Stimulated activated naive B cell treated with anti-CD40 and anti-IgM and Interleukin-4, amounts not matched to agents 10 μg/mL and 1 μg/mL and 100 μg/mL, for 72 hours (primary cell): ENCODE measurements at regions not wholly inside any gene's neighbourhood (a gene's known extent, or its start where the extent isn't known, plus 50 kb on each side); places are given as distances from the start of the nearest gene placed in this dataset.
"Not testable (repeated sequence)": the region's sequence is repeated elsewhere in the genome, so short reads cannot be mapped to it uniquely, and the experiment has no call there.

Source experiments
- ATAC-seq, 2 donors: fragments of 150-1000 bp; cut with Tn5 transposase; replicated peaks; 2 replicates each; pipeline ENCODE4 v1.10.0; 2021; ENCODE audit warnings: moderate library complexity in 1 of 2
- DNase-seq: peaks from one replicate; pipeline ENCODE4 v3.0.0; 2021
- H3K27ac Mint-ChIP-seq: one replicate; pipeline ENCODE4 v1.8.0; 2022; ENCODE audit warnings: mild to moderate bottlenecking, mixed read lengths
- H3K27me3 Mint-ChIP-seq, 2 donors: one replicate each; pipeline ENCODE4 v1.8.0; 2022; ENCODE audit warnings: mixed read lengths in 2 of 2
- H3K36me3 Mint-ChIP-seq, 2 donors: one replicate each; pipeline ENCODE4 v1.8.0; 2022; ENCODE audit warnings: mixed read lengths in 2 of 2, mild to moderate bottlenecking in 1 of 2
- H3K4me1 Mint-ChIP-seq, 2 donors: one replicate each; pipeline ENCODE4 v1.8.0; 2022; ENCODE audit warnings: mixed read lengths in 2 of 2, mild to moderate bottlenecking in 1 of 2
- H3K4me3 Mint-ChIP-seq, 2 donors: one replicate each; pipeline ENCODE4 v1.8.0; 2022; ENCODE audit warnings: mild to moderate bottlenecking in 2 of 2, mixed read lengths in 2 of 2, moderate library complexity in 1 of 2
- H3K9me3 Mint-ChIP-seq, 2 donors: one replicate each; pipeline ENCODE4 v1.8.0; 2022; ENCODE audit warnings: mixed read lengths in 2 of 2, mild to moderate bottlenecking in 1 of 2

- ATAC-seq (no peak), DNase-seq (no peak)
- H3K36me3 Mint-ChIP-seq: no peaks in the 10 kb centered on the region
- no peak overlapping the region for H3K4me3 Mint-ChIP-seq
- peaks cover 16 to 35% of the 10 kb centered on the region in 2 donors for H3K27me3 Mint-ChIP-seq
- H3K27ac Mint-ChIP-seq: no peak overlapping the region
- H3K4me1 Mint-ChIP-seq: no peaks in the 10 kb centered on the region
- peaks cover 6 to 8% of the 10 kb centered on the region in 2 donors for H3K9me3 Mint-ChIP-seq
These were observed 92.9 kb downstream of the SOX1 start for GRCh38 chr13:112159575-112160547.

- ATAC-seq: no peak
- H3K9me3 Mint-ChIP-seq: peaks cover 6 to 8% of the 10 kb centered on the region in 2 donors
- no peaks in the 10 kb centered on the region for H3K4me1 Mint-ChIP-seq
- peaks cover 16 to 35% of the 10 kb centered on the region in 2 donors for H3K27me3 Mint-ChIP-seq
- H3K36me3 Mint-ChIP-seq: no peaks in the 10 kb centered on the region
- no peak for DNase-seq
- no peak overlapping the region for H3K27ac Mint-ChIP-seq
- H3K4me3 Mint-ChIP-seq: no peak overlapping the region
These were observed 93.6 kb downstream of the SOX1 start for GRCh38 chr13:112160558-112160957.

DNA sequence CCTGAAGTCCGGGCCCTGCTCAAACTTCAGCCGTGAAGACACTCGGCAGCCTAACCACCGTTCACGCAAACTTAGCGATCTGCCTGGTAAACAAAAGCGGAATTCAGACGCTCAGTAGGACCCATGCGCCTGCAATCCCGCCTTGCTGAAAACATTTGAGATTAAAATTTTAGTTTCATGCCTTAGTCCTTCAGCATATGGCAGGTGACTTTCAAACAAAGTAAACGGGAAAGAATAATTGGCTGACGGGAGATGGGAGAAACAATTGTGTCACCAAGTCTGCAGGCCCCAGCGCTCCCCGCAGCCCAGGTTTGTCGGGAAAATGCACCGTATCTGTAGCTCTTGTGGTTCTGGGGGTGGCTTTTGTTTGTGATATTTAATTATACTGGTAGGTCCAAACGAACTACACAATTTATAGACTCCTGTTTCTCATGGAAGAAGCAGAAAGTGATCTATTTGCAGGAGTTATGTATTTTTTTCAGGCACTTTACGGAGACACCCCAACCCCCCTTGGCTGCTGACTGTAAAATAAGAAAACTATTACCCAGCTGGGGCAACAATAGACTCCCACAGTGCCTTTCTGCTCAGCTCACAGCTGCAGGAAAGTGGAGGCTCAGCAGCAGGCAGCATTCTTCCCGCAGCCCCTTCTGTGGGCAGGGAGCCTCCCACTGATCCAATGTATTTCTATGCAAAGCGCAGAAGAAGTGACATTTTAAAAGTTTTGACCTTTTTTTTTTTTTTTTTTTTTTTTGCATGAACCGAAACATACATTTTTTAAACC lies 94.8 kb downstream of the SOX1 start:
- Mint-ChIP-seq H3K27ac (no peak overlapping the region), H3K36me3 (no peaks in the 10 kb centered on the region), H3K4me3 (no peak overlapping the region), H3K9me3 (peaks cover 6 to 8% of the 10 kb centered on the region in 2 donors), H3K4me1 (no peaks in the 10 kb centered on the region), H3K27me3 (peaks cover 16 to 39% of the 10 kb centered on the region in 2 donors)
- ATAC-seq (no peak), DNase-seq (no peak)

DNA sequence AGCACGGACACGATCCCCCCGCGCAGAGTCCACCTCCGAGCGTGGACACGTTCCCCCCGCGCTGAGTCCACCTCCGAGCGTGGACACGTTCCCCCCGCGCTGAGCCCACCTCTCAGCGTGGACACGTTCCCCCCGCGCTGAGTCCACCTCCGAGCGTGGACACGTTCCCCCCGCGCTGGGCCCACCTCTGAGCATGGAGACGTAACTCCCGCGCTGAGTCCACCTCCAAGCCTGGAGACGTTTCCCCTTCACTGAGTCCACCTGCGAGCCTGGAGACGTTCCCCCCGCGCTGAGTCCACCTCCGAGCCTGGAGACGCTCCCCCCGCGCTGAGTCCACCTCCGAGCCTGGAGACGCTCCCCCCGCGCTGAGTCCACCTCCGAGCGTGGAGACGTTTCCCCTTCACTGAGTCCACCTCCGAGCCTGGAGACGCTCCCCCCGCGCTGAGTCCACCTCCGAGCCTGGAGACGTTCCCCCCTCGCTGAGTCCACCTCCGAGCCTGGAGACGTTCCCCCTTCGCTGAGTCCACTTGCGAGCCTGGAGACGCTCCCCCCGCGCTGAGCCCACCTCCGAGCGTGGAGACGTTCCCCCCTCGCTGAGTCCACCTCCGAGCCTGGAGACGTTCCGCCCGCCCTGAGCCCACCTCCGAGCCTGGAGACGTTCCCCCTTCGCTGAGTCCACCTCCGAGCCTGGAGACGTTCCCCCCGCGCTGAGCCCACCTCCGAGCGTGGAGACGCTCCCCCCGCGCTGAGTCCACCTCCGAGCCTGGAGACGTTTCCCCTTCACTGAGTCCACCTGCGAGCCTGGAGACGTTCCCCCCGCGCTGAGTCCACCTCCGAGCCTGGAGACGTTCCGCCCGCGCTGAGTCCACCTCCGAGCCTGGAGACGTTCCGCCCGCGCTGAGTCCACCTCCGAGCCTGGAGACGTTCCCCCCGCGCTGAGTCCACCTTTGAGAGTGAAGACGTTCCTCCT lies 97.0 kb downstream of the SOX1 start:
- not testable (repeated sequence) for H3K4me3 Mint-ChIP-seq, H3K4me1 Mint-ChIP-seq, H3K36me3 Mint-ChIP-seq, DNase-seq, H3K27ac Mint-ChIP-seq, ATAC-seq, H3K9me3 Mint-ChIP-seq
- peaks cover 13 to 36% of the 10 kb centered on the region in 2 donors for H3K27me3 Mint-ChIP-seq

- Mint-ChIP-seq H3K4me1 (no peaks in the 10 kb centered on the region), H3K4me3 (no peak overlapping the region), H3K27me3 (peaks cover 8 to 25% of the 10 kb centered on the region in 2 donors), H3K9me3 (peaks cover 0 to 1% of the 10 kb centered on the region in 2 donors), H3K36me3 (no peaks in the 10 kb centered on the region), H3K27ac (no peak overlapping the region)
- DNase-seq (no peak), ATAC-seq (no peak)
These were observed 98.8 kb downstream of the SOX1 start for GRCh38 chr13:112165712-112166111.

GRCh38 chr13:112168761-112169160 lies 101.8 kb downstream of the SOX1 start:
- peaks cover 4 to 12% of the 10 kb centered on the region in 2 donors for H3K27me3 Mint-ChIP-seq
- no peaks in the 10 kb centered on the region for H3K36me3 Mint-ChIP-seq
- H3K4me1 Mint-ChIP-seq: no peaks in the 10 kb centered on the region
- H3K27ac Mint-ChIP-seq: no peak overlapping the region
- ATAC-seq (no peak), DNase-seq (no peak)
- H3K4me3 Mint-ChIP-seq: no peak overlapping the region
- peaks cover 2 to 3% of the 10 kb centered on the region in 2 donors for H3K9me3 Mint-ChIP-seq

GRCh38 chr13:112169941-112170822 lies 103.2 kb downstream of the SOX1 start:
- Mint-ChIP-seq H3K36me3 (no peaks in the 10 kb centered on the region), H3K4me1 (no peaks in the 10 kb centered on the region), H3K27ac (no peak overlapping the region), H3K4me3 (no peak overlapping the region), H3K27me3 (peaks cover 4 to 12% of the 10 kb centered on the region in 2 donors), H3K9me3 (peaks cover 8 to 11% of the 10 kb centered on the region in 2 donors)
- ATAC-seq: no peak
- DNase-seq: no peak

DNA sequence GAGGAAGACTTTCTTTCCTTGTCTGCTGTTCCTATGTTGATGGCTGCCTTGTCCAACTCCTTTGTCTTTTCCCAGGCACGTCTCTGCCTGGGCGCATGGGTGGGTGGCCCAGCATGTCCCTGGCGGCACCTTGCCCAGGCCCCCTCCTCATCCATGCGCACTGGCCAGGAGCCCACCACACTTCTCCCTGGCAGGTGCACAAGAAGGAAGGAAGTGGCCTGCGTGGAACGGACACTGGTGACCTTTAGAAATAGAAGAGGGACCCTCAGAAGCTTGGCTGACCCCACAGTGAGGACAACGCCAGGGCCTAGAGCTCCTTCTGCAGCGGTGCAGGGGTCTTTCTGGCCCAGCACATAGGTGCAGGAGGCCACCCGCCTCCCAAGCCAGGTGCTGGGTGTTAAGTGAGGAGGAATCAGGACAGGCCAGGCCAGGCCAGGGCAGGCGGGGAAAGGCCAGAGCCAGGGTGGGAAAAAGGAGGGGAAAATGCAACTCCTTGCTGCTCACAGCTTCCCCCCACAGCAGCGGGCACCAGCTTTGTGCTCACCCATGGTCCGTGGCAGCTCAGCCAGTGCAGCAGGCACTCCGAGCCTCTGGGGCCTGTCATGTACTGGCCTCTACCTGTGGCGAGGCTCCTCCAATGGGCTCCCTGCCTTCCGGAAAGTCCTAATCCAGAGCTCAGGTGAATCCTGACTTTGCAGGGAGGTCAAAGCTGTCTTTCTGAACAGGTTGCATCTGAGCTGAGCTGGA lies 104.0 kb downstream of the SOX1 start:
- ATAC-seq (no peak), DNase-seq (no peak)
- Mint-ChIP-seq H3K9me3 (peaks cover 8 to 12% of the 10 kb centered on the region in 2 donors), H3K27ac (no peak overlapping the region), H3K27me3 (peaks cover under 1 to 12% of the 10 kb centered on the region in 2 donors), H3K36me3 (no peaks in the 10 kb centered on the region), H3K4me3 (no peak overlapping the region), H3K4me1 (no peaks in the 10 kb centered on the region)

GRCh38 chr13:112171570-112171965 lies 104.6 kb downstream of the SOX1 start:
- Mint-ChIP-seq H3K4me3 (no peak overlapping the region), H3K9me3 (peaks cover 8 to 12% of the 10 kb centered on the region in 2 donors), H3K36me3 (no peaks in the 10 kb centered on the region), H3K4me1 (no peaks in the 10 kb centered on the region), H3K27me3 (peaks cover 0 to 12% of the 10 kb centered on the region in 2 donors), H3K27ac (no peak overlapping the region)
- DNase-seq (no peak), ATAC-seq (no peak)

DNA sequence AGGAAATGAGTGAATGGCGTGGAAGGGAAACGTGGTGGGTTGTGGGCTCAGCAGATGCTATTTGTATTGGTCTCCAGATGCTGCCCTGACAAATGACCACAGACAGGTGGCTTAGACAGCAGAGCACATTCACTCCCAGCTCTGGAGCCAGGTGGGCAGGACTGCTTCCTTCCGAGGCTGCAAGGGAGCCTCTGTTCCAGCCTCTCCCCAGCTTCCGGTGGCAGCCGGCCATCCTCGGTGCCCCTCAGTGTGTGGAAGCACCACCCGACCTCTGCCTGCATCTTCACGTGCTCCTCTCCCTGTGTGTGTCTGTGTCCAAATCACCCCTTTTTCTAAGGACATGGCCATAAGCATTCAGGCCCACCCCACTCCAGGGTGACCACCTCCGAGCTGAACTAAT lies 105.1 kb downstream of the SOX1 start:
- Mint-ChIP-seq H3K36me3 (no peaks in the 10 kb centered on the region), H3K4me1 (no peaks in the 10 kb centered on the region), H3K27me3 (peaks cover 0 to 12% of the 10 kb centered on the region in 2 donors), H3K4me3 (no peak overlapping the region), H3K27ac (no peak overlapping the region), H3K9me3 (peaks cover 8 to 12% of the 10 kb centered on the region in 2 donors)
- DNase-seq (no peak), ATAC-seq (no peak)

GRCh38 chr13:112172641-112173251 lies 105.8 kb downstream of the SOX1 start:
- Mint-ChIP-seq H3K4me3 (no peak overlapping the region), H3K36me3 (no peaks in the 10 kb centered on the region), H3K4me1 (no peaks in the 10 kb centered on the region), H3K27me3 (peaks cover 0 to 12% of the 10 kb centered on the region in 2 donors), H3K9me3 (peaks cover 8 to 12% of the 10 kb centered on the region in 2 donors), H3K27ac (no peak overlapping the region)
- ATAC-seq (no peak), DNase-seq (no peak)

DNA sequence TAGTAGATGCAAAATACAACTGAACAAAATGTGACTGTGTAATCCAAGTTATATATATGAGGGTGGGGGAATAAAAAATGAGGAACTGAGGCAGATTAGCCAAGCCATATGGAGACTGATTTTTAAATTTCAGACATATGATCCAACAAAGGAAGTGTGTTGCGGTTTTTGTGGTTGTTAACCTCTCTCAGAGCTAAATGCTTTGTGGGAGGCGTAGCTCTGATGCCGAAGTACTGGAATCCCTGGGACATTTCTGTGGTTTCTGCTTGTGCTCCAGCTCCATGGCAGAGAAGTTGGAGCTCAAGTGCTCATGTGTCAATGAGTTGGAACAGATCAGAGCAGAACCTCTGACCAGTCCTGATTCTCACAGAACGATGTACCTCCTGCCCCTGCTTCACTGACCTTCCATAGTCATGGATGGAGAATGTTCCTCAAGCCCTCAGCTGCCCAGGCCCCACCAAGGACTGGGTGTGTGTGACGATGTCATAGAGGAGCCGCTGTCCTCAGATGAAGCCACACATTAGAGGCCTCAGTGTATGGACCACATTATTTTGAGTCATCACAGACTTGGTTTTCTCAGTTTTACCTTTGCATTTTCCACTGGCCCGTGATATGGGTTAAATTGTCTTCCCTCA lies 107.6 kb downstream of the SOX1 start:
- Mint-ChIP-seq H3K4me1 (no peaks in the 10 kb centered on the region), H3K27ac (no peak overlapping the region)

More for the DNA sequence above, 107.6 kb downstream of the SOX1 start:
- ATAC-seq: no peak
- Mint-ChIP-seq H3K9me3 (peaks cover 7 to 12% of the 10 kb centered on the region in 2 donors), H3K4me3 (no peak overlapping the region), H3K36me3 (no peaks in the 10 kb centered on the region), H3K27me3 (peaks cover 0 to 12% of the 10 kb centered on the region in 2 donors)
- DNase-seq: no peak
